Heart left ventricle (tissue), 16 donors: ENCODE measurements at regions not wholly inside any gene's neighbourhood (a gene's known extent, or its start where the extent isn't known, plus 50 kb on each side); places are given as distances from the start of the nearest gene placed in this dataset.

Experiments used
- ATAC-seq, 4 donors: fragments of 200-7000 bp; cut with Tn5 transposase; one replicate each; pipeline ENCODE4 v1.9.1; 2020 to 2022; ENCODE audit warnings: moderate library complexity in 4 of 4, mild to moderate bottlenecking in 3 of 4, moderate number of reproducible peaks in 1 of 4
- DNase-seq, 5 donors: peaks; one replicate each; pipeline ENCODE4 v3.0.0-alpha.2; 2020
- H3K27ac ChIP-seq, 12 donors: fragments of 200-600 bp; sonication (generic) in 4 of 12; one replicate each; pipeline versions ENCODE4 v1.5.0 to v1.8.0; 2016 to 2022; ENCODE audit warnings: mild to moderate bottlenecking in 2 of 12
- H3K27me3 ChIP-seq, 9 donors: fragments of 200-600 bp; sonication (generic) in 2 of 9; one replicate each; pipeline versions ENCODE4 v1.5.1 to v1.8.0; 2016 to 2022; ENCODE audit warnings: mild to moderate bottlenecking in 3 of 9
- H3K36me3 ChIP-seq, 9 donors: fragments of 200-600 bp; sonication (generic) in 2 of 9; one replicate each; pipeline versions ENCODE4 v1.5.0 to v1.8.0; 2018 to 2022; ENCODE audit warnings: mild to moderate bottlenecking in 2 of 9
- H3K4me1 ChIP-seq, 12 donors: fragments of 200-600 bp; sonication (generic) in 4 of 12; one replicate each; pipeline versions ENCODE4 v1.5.0 to v1.8.0; 2016 to 2022; ENCODE audit warnings: mild to moderate bottlenecking in 3 of 12
- H3K4me3 ChIP-seq, 12 donors: fragments of 200-600 bp; sonication (generic) in 4 of 12; one replicate each; pipeline versions ENCODE4 v1.5.0 to v1.8.0; 2017 to 2022; ENCODE audit warnings: mild to moderate bottlenecking in 9 of 12, moderate library complexity in 4 of 12
- H3K9me3 ChIP-seq, 12 donors: fragments of 200-600 bp; sonication (generic) in 4 of 12; one replicate each; pipeline versions ENCODE4 v1.5.0 to v1.8.0; 2016 to 2022; ENCODE audit warnings: mild to moderate bottlenecking in 1 of 12
- POLR2A ChIP-seq, 2 donors: fragments of 450-650 bp; IDR thresholded peaks; one replicate each; pipeline ENCODE4 v1.6.1; 2017; ENCODE audit warnings: antibody characterized with exemption in 2 of 2, mild to moderate bottlenecking in 2 of 2, moderate library complexity in 2 of 2
- WGBS, 4 donors: extraction: QIAGEN DNeasy Blood & Tissue Kit in 2 of 4; methylation state at CpG; one replicate each; pipeline versions ENCODE4 v1.1.5 to v1.1.7; 2013 to 2018; 5-methylcytosine and 5-hydroxymethylcytosine counted together
- intact Hi-C, 10 donors: fragments of 100-400 bp; cut with DNase I; formaldehyde crosslinking; loops; one replicate each; pipeline versions ENCODE4 v1.11.1 to v1.14.2; 2022
- TF ChIP-seq, protein P1 (sequence below), 12 donors: fragments of 200-600 bp; sonication (generic) in 4 of 12; IDR thresholded peaks; one replicate each; pipeline versions ENCODE4 v1.5.0 to v1.8.0; 2018 to 2022; ENCODE audit warnings: antibody characterized with exemption in 12 of 12, mild to moderate bottlenecking in 5 of 12
- donor health status: ischemic (EF 13 %, LVEDD 7.1; RV severe dilation, severe dysfunction).
- donor health status: healthy with polysubstance abuse.
- donor health status: DM: no; HTN: yes; CAD: no.
- donor health status: DM: no; HTN: no; CAD: no.
- donor health status: ischemic (EF 25% LVEDD 6.9; RV normal size, moderate dysfunction).
- donor health status: ischemic (EF 25% LVEDD 5.7; RV mildly dilated, moderate dysfunction).
- donor health status: healthy.
- donor health status: DM: yes; HTN: yes; CAD: no.
- donor health status: ischemic (EF 35%, LVEDD 5.7; RV mildly dilated, moderate dysfunction).
- donor health status: nonischemic (EF 11% LVEDD 7.7; RV severe dilation, severe dysfunction).
- donor health status: DM: yes; HTN: yes; CAD: no.
- donor health status: PGD.
- donor health status: ischemic (EF 29% LVEDD 5.4; RV normal size, mild dysfunction).
- donor health status: nonischemic (EF 23%, LVEDD 6.1; RV moderate dilation, normal function).

GRCh38 chr5:31084871-31085270, 108.6 kb upstream of the CDH6 start:
- no peaks in the 10 kb centered on the region for H3K27me3 ChIP-seq
- H3K36me3 ChIP-seq = no peaks in the 10 kb centered on the region
- no peak overlapping the region for H3K4me3 ChIP-seq
- DNase-seq (no peak), ATAC-seq (no peak)
- no peaks in the 10 kb centered on the region for H3K4me1 ChIP-seq
- WGBS, 4 donors = 64 to 84% (median 77%) methylated on average over 5 of the region's 5 CpGs
- no peak for TF ChIP-seq POLR2A (IDR thresholded peaks at IDR 0.05)
- TF ChIP-seq, protein P1, sequence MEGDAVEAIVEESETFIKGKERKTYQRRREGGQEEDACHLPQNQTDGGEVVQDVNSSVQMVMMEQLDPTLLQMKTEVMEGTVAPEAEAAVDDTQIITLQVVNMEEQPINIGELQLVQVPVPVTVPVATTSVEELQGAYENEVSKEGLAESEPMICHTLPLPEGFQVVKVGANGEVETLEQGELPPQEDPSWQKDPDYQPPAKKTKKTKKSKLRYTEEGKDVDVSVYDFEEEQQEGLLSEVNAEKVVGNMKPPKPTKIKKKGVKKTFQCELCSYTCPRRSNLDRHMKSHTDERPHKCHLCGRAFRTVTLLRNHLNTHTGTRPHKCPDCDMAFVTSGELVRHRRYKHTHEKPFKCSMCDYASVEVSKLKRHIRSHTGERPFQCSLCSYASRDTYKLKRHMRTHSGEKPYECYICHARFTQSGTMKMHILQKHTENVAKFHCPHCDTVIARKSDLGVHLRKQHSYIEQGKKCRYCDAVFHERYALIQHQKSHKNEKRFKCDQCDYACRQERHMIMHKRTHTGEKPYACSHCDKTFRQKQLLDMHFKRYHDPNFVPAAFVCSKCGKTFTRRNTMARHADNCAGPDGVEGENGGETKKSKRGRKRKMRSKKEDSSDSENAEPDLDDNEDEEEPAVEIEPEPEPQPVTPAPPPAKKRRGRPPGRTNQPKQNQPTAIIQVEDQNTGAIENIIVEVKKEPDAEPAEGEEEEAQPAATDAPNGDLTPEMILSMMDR (IDR thresholded peaks at IDR 0.05) = no peak
- intact Hi-C loops = no loop called here
- H3K9me3 ChIP-seq = no peaks in the 10 kb centered on the region
- no peak overlapping the region for H3K27ac ChIP-seq

DNA sequence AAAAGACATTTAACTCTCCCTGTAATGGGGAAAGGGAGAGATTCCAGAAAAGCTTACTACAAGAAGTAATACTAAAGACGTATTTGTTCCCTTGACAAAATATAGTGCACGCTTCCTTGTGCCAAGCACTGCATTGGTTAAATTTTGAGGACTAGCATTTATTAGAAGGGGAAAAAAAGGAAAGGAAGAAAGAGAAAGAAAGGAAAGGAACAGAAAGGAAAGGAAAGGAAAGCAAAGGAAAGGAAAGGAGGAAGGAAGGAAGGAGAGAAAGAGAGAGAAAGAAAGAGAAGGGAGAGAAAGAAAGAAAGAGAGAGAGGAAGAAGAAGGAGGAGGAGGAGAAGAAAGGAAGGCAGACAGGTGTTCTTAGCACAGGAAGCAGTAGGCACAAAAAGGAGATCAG, 110.1 kb upstream of the CDH6 start:
- no peak overlapping the region for H3K27ac ChIP-seq
- intact Hi-C loops = no loop called here
- 88 to 95% (median 93%) methylated on average over 2 of the region's 2 CpGs for WGBS, 4 donors

DNA sequence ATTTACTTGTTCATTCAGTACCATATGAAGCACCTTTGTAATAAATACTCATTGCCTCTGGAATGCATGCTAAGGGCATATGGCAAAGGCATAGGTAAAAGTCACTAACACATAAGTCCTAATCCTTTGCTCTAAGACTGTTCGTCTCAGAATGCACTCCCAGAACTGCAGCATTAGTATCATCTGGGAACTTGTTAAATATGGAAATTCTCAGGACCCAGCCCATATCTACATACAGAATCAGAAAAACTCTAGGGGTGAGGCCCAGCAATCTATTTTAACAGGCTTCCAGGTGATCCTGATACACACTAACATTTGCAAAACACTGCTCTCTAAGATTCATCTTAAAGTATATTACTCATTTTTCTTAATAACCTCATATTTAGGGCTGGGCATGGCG, 113.8 kb upstream of the CDH6 start:
- H3K4me1 ChIP-seq = peaks cover 0 to 7% (median 0%) of the 10 kb centered on the region in 12 donors
- no peaks in the 10 kb centered on the region for H3K36me3 ChIP-seq
- no peak for DNase-seq
- no peak overlapping the region for H3K4me3 ChIP-seq
- intact Hi-C loops = no loop called here
- WGBS, 4 donors = 83 to 95% (median 91%) methylated on average over 2 of the region's 2 CpGs
- H3K9me3 ChIP-seq = no peaks in the 10 kb centered on the region
- H3K27ac ChIP-seq = no peak overlapping the region
- H3K27me3 ChIP-seq = no peaks in the 10 kb centered on the region
- ATAC-seq = no peak
- TF ChIP-seq, protein P1 (IDR thresholded peaks at IDR 0.05) = no peak
- TF ChIP-seq POLR2A (IDR thresholded peaks at IDR 0.05) = no peak

More for the DNA sequence above, 110.1 kb upstream of the CDH6 start:
- Histone ChIP-seq H3K4me1 (peaks cover 0 to 7% (median 0%) of the 10 kb centered on the region in 12 donors), H3K9me3 (no peaks in the 10 kb centered on the region), H3K36me3 (no peaks in the 10 kb centered on the region), H3K27me3 (no peaks in the 10 kb centered on the region), H3K4me3 (no peak overlapping the region)
- TF ChIP-seq, protein P1 (IDR thresholded peaks at IDR 0.05) = no peak
- no peak for TF ChIP-seq POLR2A (IDR thresholded peaks at IDR 0.05)
- ATAC-seq (no peak), DNase-seq (no peak)

DNA sequence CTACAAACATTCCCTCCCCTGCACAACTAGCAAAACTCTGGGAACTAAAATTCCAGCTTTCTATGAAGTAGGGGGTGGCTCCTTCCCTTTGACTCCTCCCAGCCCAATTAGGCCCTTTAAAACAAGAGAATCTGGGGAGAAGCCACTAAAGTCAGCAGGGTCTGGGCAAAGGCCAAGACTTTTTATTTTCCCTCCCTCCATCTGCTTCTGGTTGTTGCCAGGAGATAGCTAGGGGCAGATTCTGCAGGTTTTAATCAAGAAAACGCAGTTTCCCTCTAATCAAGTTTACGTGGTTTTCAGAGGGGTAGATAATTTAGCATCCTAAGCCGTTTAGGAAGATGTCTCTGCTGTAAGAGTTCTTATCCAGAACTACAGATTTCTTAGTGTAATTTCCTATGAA, 114.5 kb upstream of the CDH6 start:
- Histone ChIP-seq H3K36me3 (no peaks in the 10 kb centered on the region), H3K9me3 (no peaks in the 10 kb centered on the region), H3K4me3 (no peak overlapping the region), H3K27me3 (no peaks in the 10 kb centered on the region), H3K4me1 (peaks cover 0 to 7% (median 0%) of the 10 kb centered on the region in 12 donors), H3K27ac (no peak overlapping the region)
- ATAC-seq (no peak), DNase-seq (no peak)
- TF ChIP-seq, protein P1 (IDR thresholded peaks at IDR 0.05) = no peak
- TF ChIP-seq POLR2A (IDR thresholded peaks at IDR 0.05) = no peak
- 23 to 46% (median 40%) methylated on average over 3 of the region's 3 CpGs for WGBS, 4 donors
- intact Hi-C loops = no loop called here
